ENCODE measurements at regions not wholly inside any gene's neighbourhood (a gene's known extent, or its start where the extent isn't known, plus 50 kb on each side); places are given as distances from the start of the nearest gene placed in this dataset.

- Histone ChIP-seq H3K27ac (ENCODE audit: control insufficient read depth, insufficient read depth) (no peak overlapping the region), H3K4me1 (ENCODE audit: control insufficient read depth, insufficient read depth, low read length) (no peaks in the 10 kb centered on the region), H3K4me2 (ENCODE audit: control insufficient read depth, insufficient read depth) (no peak overlapping the region), H3K9ac (ENCODE audit: control insufficient read depth, insufficient read depth, low read length) (no peak overlapping the region), H3K36me3 (ENCODE audit: control insufficient read depth in 2 of 2, insufficient read depth in 2 of 2, low read length in 1 of 2) (no peaks in the 10 kb centered on the region), H4K20me1 (ENCODE audit: control insufficient read depth, insufficient read depth) (no peaks in the 10 kb centered on the region), H3K4me3 (no peak overlapping the region), H2AFZ (ENCODE audit: control insufficient read depth, low read depth, low read length) (no peak overlapping the region), H3K79me2 (ENCODE audit: control insufficient read depth, insufficient read depth, low read length) (no peaks in the 10 kb centered on the region), H3K27me3 (replicated peaks in 1 of 2; ENCODE audit: control insufficient read depth in 2 of 2, insufficient read depth in 2 of 2, low read length in 1 of 2) (no peaks in the 10 kb centered on the region), H3K9me3 (replicated peaks; ENCODE audit: control insufficient read depth, insufficient read depth, low read length) (no peaks in the 10 kb centered on the region; the same call in 2 of the 3 replicates)
- ChIA-PET RAD21 (ENCODE audit: unreplicated experiment) (no interaction called here), POLR2A (interaction anchor here (1.2 to 1.3 kb wide), 2 partner anchors 8 to 10 kb away, joined by 4 to 5 read pairs; no protein-coding TSS in a partner anchor), CTCF (interaction anchor here (1.2 to 2.1 kb wide), 5 partner anchors 9 to 16 kb away, joined by 3 to 9 read pairs (median 5); no protein-coding TSS in a partner anchor), SMC1A (ENCODE audit: uncharacterized antibody, unreplicated experiment) (interaction anchor here (1.8 to 3.0 kb wide), 3 partner anchors 8 to 20 kb away, joined by 7 to 12 read pairs (median 10); no protein-coding TSS in a partner anchor)
- BruUV-seq (replicated peaks) = no TSS peak
- in situ Hi-C loops (cut with MboI) (no loop called here), intact Hi-C loops (cut with micrococcal nuclease; ENCODE audit: unreplicated experiment) (no loop called here)
- 42% methylated on average over 4 of the region's 4 CpGs for WGBS (ENCODE audit: insufficient coverage, insufficient replicate concordance, low lambda C conversion rate, missing lambda C conversion rate)
- no peak for FAIRE-seq
- no peak for ATAC-seq
- DNase-seq (ENCODE audit: low read depth, low spot score) = no peak
- TF ChIP-seq ZSCAN29 (IDR thresholded peaks at IDR 0.05) = no peak
- TF ChIP-seq RUNX3 (IDR thresholded peaks at IDR 0.05; ENCODE audit: low read length) = no peak
- TF ChIP-seq SREBF1 (IDR thresholded peaks at IDR 0.05; ENCODE audit: low read length) = no peak
- no peak for TF ChIP-seq CUX1 (IDR thresholded peaks at IDR 0.05; ENCODE audit: insufficient replicate concordance, low read depth, low read length)
- TF ChIP-seq SREBF2 (IDR thresholded peaks at IDR 0.05; ENCODE audit: low read length) = no peak
- no peak for TF ChIP-seq ZNF384 (IDR thresholded peaks at IDR 0.05; ENCODE audit: borderline replicate concordance, low read depth, low read length)
- TF ChIP-seq SUPT20H (IDR thresholded peaks at IDR 0.05; ENCODE audit: borderline replicate concordance, control insufficient read depth, low read depth, low read length) = no peak
- no peak for TF ChIP-seq TAF1 (IDR thresholded peaks at IDR 0.05; ENCODE audit: borderline replicate concordance, low read depth, low read length)
- TF ChIP-seq MLLT1 (IDR thresholded peaks at IDR 0.05) = no peak
- TF ChIP-seq BACH1 (IDR thresholded peaks at IDR 0.05; ENCODE audit: borderline replicate concordance) = no peak
Observed at GRCh38 chr12:88325816-88326189, 183.7 kb downstream of the TMTC3 start.
